OCI-LY1 (cell line): ENCODE measurements at regions not wholly inside any gene's neighbourhood (a gene's known extent, or its start where the extent isn't known, plus 50 kb on each side); places are given as distances from the start of the nearest gene placed in this dataset.

Source experiments
- H2AFZ ChIP-seq: fragments of 200-600 bp; sonication (generic), shearing (Covaris generic); 2 replicates; pipeline ENCODE4 v1.6.0; 2014; ENCODE audit warnings: antibody characterized with exemption, mild to moderate bottlenecking, low read length
- H3F3A ChIP-seq: fragments of 200-600 bp; sonication (generic), shearing (Covaris generic); 2 replicates; pipeline ENCODE4 v1.6.0; 2014; ENCODE audit warnings: mild to moderate bottlenecking, antibody characterized with exemption, low read length, moderate library complexity; ENCODE audit not compliant: insufficient read depth
- H3K27ac ChIP-seq: fragments of 200-600 bp; sonication (generic); 2 replicates; pipeline ENCODE4 v1.5.1; 2014; ENCODE audit warnings: low read length, mixed run types, mild to moderate bottlenecking, low read depth; ENCODE audit not compliant: poor library complexity, severe bottlenecking
- H3K27me3 ChIP-seq: fragments of 200-600 bp; sonication (generic); 2 replicates; pipeline ENCODE4 v1.6.0; 2014; ENCODE audit warnings: antibody characterized with exemption, mild to moderate bottlenecking, low read length, moderate library complexity; ENCODE audit not compliant: insufficient read depth
- H3K36me3 ChIP-seq: fragments of 200-600 bp; sonication (generic); 2 replicates; pipeline ENCODE4 v1.6.1; 2014; ENCODE audit warnings: mild to moderate bottlenecking, antibody characterized with exemption, low read length, moderate library complexity, mixed read lengths; ENCODE audit not compliant: insufficient read depth
- H3K4me1 ChIP-seq: fragments of 200-600 bp; sonication (generic); 2 replicates; pipeline ENCODE4 v1.5.1; 2014; ENCODE audit warnings: mild to moderate bottlenecking, low read length, moderate library complexity; ENCODE audit not compliant: insufficient read depth, severe bottlenecking
- H3K4me2 ChIP-seq: fragments of 200-600 bp; sonication (generic), shearing (Covaris generic); 2 replicates; pipeline ENCODE4 v1.6.1; 2014; ENCODE audit warnings: low read length
- H3K4me3 ChIP-seq: fragments of 200-600 bp; sonication (generic); 2 replicates; pipeline ENCODE4 v1.5.1; 2014; ENCODE audit warnings: low read length, low read depth, mild to moderate bottlenecking, mixed read lengths; ENCODE audit not compliant: poor library complexity, severe bottlenecking
- H3K79me2 ChIP-seq: fragments of 200-600 bp; shearing (Covaris generic); 2 replicates; pipeline ENCODE4 v1.6.1; 2016; ENCODE audit warnings: mixed run types, low read length, mixed read lengths; ENCODE audit not compliant: insufficient read depth
- H3K9ac ChIP-seq: fragments of 200-600 bp; sonication (generic), shearing (Covaris generic); 2 replicates; pipeline ENCODE4 v1.6.1; 2014; ENCODE audit warnings: mild to moderate bottlenecking, low read length, mixed read lengths
- H3K9me2 ChIP-seq: fragments of 200-600 bp; sonication (generic), shearing (Covaris generic); 2 replicates; pipeline ENCODE4 v1.6.1; 2014; ENCODE audit warnings: low read depth, mild to moderate bottlenecking, low read length, mixed read lengths
- H3K9me3 ChIP-seq: fragments of 200-600 bp; shearing (Covaris generic); 2 replicates; pipeline ENCODE4 v1.6.1; 2014; ENCODE audit warnings: low read length, mixed read lengths
- H4K20me1 ChIP-seq: fragments of 200-600 bp; sonication (generic), shearing (Covaris generic); 2 replicates; pipeline ENCODE4 v1.6.0; 2016; ENCODE audit warnings: mild to moderate bottlenecking, low read length; ENCODE audit not compliant: insufficient read depth
- EZH2 ChIP-seq: fragments of 200-600 bp; sonication (generic), shearing (Covaris generic); IDR thresholded peaks from 2 replicates; pipeline ENCODE4 v1.8.0; 2017; ENCODE audit warnings: borderline replicate concordance, mixed run types, mild to moderate bottlenecking, antibody characterized with exemption, low read length, moderate library complexity, mixed read lengths
- TF ChIP-seq, protein P1 (sequence below): fragments of 200-600 bp; sonication (generic), shearing (Covaris generic); IDR thresholded peaks from 2 replicates; pipeline ENCODE4 v1.5.1; 2017; ENCODE audit warnings: mild to moderate bottlenecking, antibody characterized with exemption, low read length, moderate library complexity, mixed read lengths

DNA sequence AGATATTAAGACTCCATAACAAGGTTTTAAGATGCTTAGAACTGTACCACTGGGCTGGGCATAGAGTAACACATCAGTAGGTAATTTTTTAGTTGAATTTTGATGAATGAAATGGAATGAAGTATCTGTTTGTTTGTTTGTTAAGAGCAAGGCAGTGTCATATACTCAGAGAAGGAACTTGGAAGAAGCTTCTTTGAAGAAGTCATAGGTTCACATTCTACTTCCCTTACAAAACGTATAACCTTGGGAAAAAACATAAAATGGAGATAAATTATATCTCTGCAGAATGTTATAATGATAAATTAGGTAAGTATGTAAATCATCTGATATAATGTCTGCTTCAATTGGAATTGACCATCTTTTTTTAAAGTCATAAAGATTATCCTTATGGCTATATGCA, 122.1 kb upstream of the SLC39A10 start:
- TF ChIP-seq, protein P1, sequence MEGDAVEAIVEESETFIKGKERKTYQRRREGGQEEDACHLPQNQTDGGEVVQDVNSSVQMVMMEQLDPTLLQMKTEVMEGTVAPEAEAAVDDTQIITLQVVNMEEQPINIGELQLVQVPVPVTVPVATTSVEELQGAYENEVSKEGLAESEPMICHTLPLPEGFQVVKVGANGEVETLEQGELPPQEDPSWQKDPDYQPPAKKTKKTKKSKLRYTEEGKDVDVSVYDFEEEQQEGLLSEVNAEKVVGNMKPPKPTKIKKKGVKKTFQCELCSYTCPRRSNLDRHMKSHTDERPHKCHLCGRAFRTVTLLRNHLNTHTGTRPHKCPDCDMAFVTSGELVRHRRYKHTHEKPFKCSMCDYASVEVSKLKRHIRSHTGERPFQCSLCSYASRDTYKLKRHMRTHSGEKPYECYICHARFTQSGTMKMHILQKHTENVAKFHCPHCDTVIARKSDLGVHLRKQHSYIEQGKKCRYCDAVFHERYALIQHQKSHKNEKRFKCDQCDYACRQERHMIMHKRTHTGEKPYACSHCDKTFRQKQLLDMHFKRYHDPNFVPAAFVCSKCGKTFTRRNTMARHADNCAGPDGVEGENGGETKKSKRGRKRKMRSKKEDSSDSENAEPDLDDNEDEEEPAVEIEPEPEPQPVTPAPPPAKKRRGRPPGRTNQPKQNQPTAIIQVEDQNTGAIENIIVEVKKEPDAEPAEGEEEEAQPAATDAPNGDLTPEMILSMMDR = no peak
- no peak for TF ChIP-seq EZH2
- H3K4me1 ChIP-seq = no peaks in the 10 kb centered on the region
- H3K9me3 ChIP-seq = no peaks in the 10 kb centered on the region
- no peaks in the 10 kb centered on the region for H3K9me2 ChIP-seq
- no peaks in the 10 kb centered on the region for H3K36me3 ChIP-seq
- no peak overlapping the region for H3K9ac ChIP-seq
- H3K79me2 ChIP-seq = no peaks in the 10 kb centered on the region
- H3K27ac ChIP-seq = no peak overlapping the region
- no peaks in the 10 kb centered on the region for H4K20me1 ChIP-seq
- no peak overlapping the region for H3K4me2 ChIP-seq
- H3F3A ChIP-seq = no peaks in the 10 kb centered on the region
- H2AFZ ChIP-seq = no peak overlapping the region
- H3K4me3 ChIP-seq = no peak overlapping the region
- H3K27me3 ChIP-seq = no peaks in the 10 kb centered on the region

- no peaks in the 10 kb centered on the region for H3K36me3 ChIP-seq
- no peaks in the 10 kb centered on the region for H3K9me2 ChIP-seq
- H3K27me3 ChIP-seq = no peaks in the 10 kb centered on the region
- no peak overlapping the region for H2AFZ ChIP-seq
- H3K9ac ChIP-seq = no peak overlapping the region
- H3K4me1 ChIP-seq = no peaks in the 10 kb centered on the region
- H3K4me2 ChIP-seq = no peak overlapping the region
- no peaks in the 10 kb centered on the region for H3K9me3 ChIP-seq
- H4K20me1 ChIP-seq = no peaks in the 10 kb centered on the region
- H3F3A ChIP-seq = no peaks in the 10 kb centered on the region
- H3K79me2 ChIP-seq = no peaks in the 10 kb centered on the region
- no peak overlapping the region for H3K4me3 ChIP-seq
- TF ChIP-seq, protein P1 = no peak
- no peak for TF ChIP-seq EZH2
- H3K27ac ChIP-seq = no peak overlapping the region
Measured at GRCh38 chr2:195533771-195534642, 123.0 kb upstream of the SLC39A10 start.

DNA sequence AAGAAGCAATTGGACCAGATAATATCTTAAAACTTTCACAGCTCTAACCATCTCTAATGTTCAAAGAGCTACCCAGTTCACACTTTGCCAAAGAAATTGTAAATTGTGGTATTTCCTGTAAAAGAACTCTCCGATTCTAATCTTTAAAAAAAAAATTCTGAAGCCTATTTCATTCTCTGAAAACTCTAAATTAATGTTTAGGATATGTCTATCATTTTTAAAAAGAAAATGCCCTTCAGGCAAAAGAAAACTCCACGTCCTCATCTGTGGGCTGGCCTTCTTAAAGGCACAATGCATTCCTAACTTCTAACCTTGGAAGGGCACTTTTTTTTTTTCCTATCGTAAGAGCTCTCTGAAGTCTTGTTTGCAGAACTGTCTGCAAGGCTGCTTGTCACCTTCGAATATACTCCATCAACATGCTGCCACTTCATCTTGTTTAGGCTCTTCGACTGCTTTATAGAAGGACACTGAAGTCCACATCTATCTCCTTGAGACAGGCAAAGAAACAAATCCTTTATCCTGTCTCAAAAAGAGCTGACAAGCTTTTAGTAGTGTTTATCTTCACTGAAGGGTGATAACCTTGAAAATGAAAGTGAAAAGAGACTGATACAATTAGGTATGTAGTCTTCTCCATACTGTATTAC, 124.3 kb upstream of the SLC39A10 start:
- TF ChIP-seq, protein P1 = no peak
- TF ChIP-seq EZH2 = no peak
- no peaks in the 10 kb centered on the region for H3K9me2 ChIP-seq
- no peaks in the 10 kb centered on the region for H3K79me2 ChIP-seq
- H3K4me2 ChIP-seq = peak overlapping the region; percentile 35
- no peaks in the 10 kb centered on the region for H3K36me3 ChIP-seq
- H2AFZ ChIP-seq = 0 out of 2 replicates have a peak overlapping the region, but pooled peaks have one; percentile 44
- no peaks in the 10 kb centered on the region for H3F3A ChIP-seq
- no peak overlapping the region for H3K9ac ChIP-seq
- no peaks in the 10 kb centered on the region for H3K27me3 ChIP-seq
- no peaks in the 10 kb centered on the region for H3K9me3 ChIP-seq
- no peak overlapping the region for H3K4me3 ChIP-seq
- no peak overlapping the region for H3K27ac ChIP-seq
- H4K20me1 ChIP-seq = no peaks in the 10 kb centered on the region
- H3K4me1 ChIP-seq = no peaks in the 10 kb centered on the region
